ENCODE measurements at regions not wholly inside any gene's neighbourhood (a gene's known extent, or its start where the extent isn't known, plus 50 kb on each side); places are given as distances from the start of the nearest gene placed in this dataset.

- no peak for DNase-seq
Measured at GRCh38 chr11:13224324-13224723, 53.3 kb upstream of the BMAL1 start.

GRCh38 chr11:13225038-13226001, 52.3 kb upstream of the BMAL1 start:
- DNase-seq: no peak

GRCh38 chr11:13227676-13228255, 49.8 kb upstream of the BMAL1 start:
- DNase-seq: no peak
